K562 (cell line): ENCODE measurements at regions not wholly inside any gene's neighbourhood (a gene's known extent, or its start where the extent isn't known, plus 50 kb on each side); places are given as distances from the start of the nearest gene placed in this dataset.

Experiments
- ATAC-seq: fragments of 200-7000 bp; cut with Tn5 transposase; 3 replicates; pipeline ENCODE4 v1.9.1; 2020; ENCODE audit warnings: moderate library complexity
- BruUV-seq: library from RNA; stranded (reverse); fragments of 400-500 nt; replicated peaks from 2 replicates; lab custom pipeline; 2021; lab: Mats Ljungman, UMichigan
- CTCF ChIA-PET: fragments of 300-600 bp; formaldehyde crosslinking; extraction: SDS; loops from one replicate; lab custom pipeline; 2021; ENCODE audit warnings: low intra/inter-chr PET ratio; lab: Yijun Ruan, JAX
- POLR2A ChIA-PET: fragments of 300-600, 350-650 bp; sonication (Branson Sonifier 250); formaldehyde crosslinking; extraction: SDS; loops from one replicate; lab custom pipeline; 2021; ENCODE audit warnings: antibody characterized with exemption, inconsistent platforms; lab: Yijun Ruan, JAX
- DNase-seq, 4 experiments: peaks; one replicate each; pipeline versions ENCODE4 v3.0.0 to v3.0.0-alpha.2; 2011 to 2018; ENCODE audit warnings: low spot score in 3 of 4, mixed read lengths in 3 of 4; ENCODE audit errors: extremely low read depth in 1 of 4
- FAIRE-seq: peaks from 2 replicates; lab custom pipeline; 2011; peaks lifted over from hg19 to GRCh38; lab: Jason Lieb, UNC
- H2AFZ ChIP-seq: 2 replicates; pipeline ENCODE4 v1.6.0; 2011; ENCODE audit warnings: low read depth, low read length, control low read depth, inconsistent platforms
- H3K27ac ChIP-seq: fragments of 200-600 bp; 3 replicates; pipeline ENCODE4 v1.8.0; 2011; ENCODE audit warnings: low read depth, mild to moderate bottlenecking, control low read depth, inconsistent platforms, low read length, moderate library complexity, mixed read lengths; ENCODE audit errors: extremely low read depth
- H3K27me3 ChIP-seq, 2 experiments: fragments of 300-600 bp in 1 of 2; 2 replicates in 1 of 2; 3 replicates in 1 of 2; pipeline versions ENCODE4 v1.6.0 to v1.8.0; 2011; ENCODE audit warnings: inconsistent platforms in 2 of 2, low read length in 2 of 2, mild to moderate bottlenecking in 1 of 2, mixed read lengths in 1 of 2, moderate library complexity in 1 of 2; ENCODE audit not compliant: control insufficient read depth in 2 of 2, insufficient read depth in 2 of 2
- H3K36me3 ChIP-seq: fragments of 300-600 bp; 3 replicates; pipeline ENCODE4 v1.8.0; 2011; ENCODE audit warnings: mild to moderate bottlenecking, low read length, inconsistent platforms; ENCODE audit not compliant: control insufficient read depth, insufficient read depth
- H3K4me1 ChIP-seq, 2 experiments: fragments of 200-600 bp in 1 of 2; replicated peaks in 1 of 2; 2 replicates in 1 of 2; 3 replicates in 1 of 2; pipeline versions ENCODE4 v1.5.1 to v1.8.0; 2011; ENCODE audit warnings: inconsistent platforms in 2 of 2, low read length in 2 of 2, mild to moderate bottlenecking in 1 of 2, mixed read lengths in 1 of 2, moderate library complexity in 1 of 2; ENCODE audit not compliant: control insufficient read depth in 2 of 2, insufficient read depth in 2 of 2
- H3K4me2 ChIP-seq: 2 replicates; pipeline ENCODE4 v1.6.1; 2011; ENCODE audit warnings: low read length, control low read depth, inconsistent platforms, mixed read lengths; ENCODE audit not compliant: insufficient read depth
- H3K4me3 ChIP-seq: fragments of 200-600 bp; sonication (generic), shearing (Covaris generic); 2 replicates; pipeline ENCODE4 v1.5.1; 2016; ENCODE audit warnings: control low read depth, inconsistent platforms
- H3K79me2 ChIP-seq: fragments of 200-600 bp; 3 replicates; pipeline ENCODE4 v1.8.0; 2011; ENCODE audit warnings: low read length, inconsistent platforms; ENCODE audit not compliant: control insufficient read depth, insufficient read depth
- H3K9ac ChIP-seq, 2 experiments: 2 replicates each; pipeline versions ENCODE4 v1.6.0 to v1.6.1; 2011; ENCODE audit warnings: low read depth in 2 of 2, low read length in 2 of 2, control low read depth in 1 of 2, inconsistent platforms in 1 of 2, mild to moderate bottlenecking in 1 of 2, mixed read lengths in 1 of 2; ENCODE audit not compliant: insufficient read depth in 1 of 2
- H3K9me1 ChIP-seq: one replicate; pipeline ENCODE4 v1.6.0; 2011; ENCODE audit warnings: inconsistent platforms, mild to moderate bottlenecking, low read length, moderate library complexity; ENCODE audit not compliant: control insufficient read depth, insufficient read depth
- H3K9me3 ChIP-seq: replicated peaks from 2 replicates; pipeline ENCODE4 v1.5.1; 2011; ENCODE audit warnings: low read depth, low read length, inconsistent platforms; ENCODE audit not compliant: control insufficient read depth, insufficient read depth
- H4K20me1 ChIP-seq: replicated peaks from 2 replicates; pipeline ENCODE4 v1.6.1; 2011; ENCODE audit warnings: low read length, inconsistent platforms, mixed read lengths; ENCODE audit not compliant: control insufficient read depth, insufficient read depth
- ADNP ChIP-seq: fragments of 200-800 bp; sonication (Bioruptor generic); IDR thresholded peaks from 2 replicates; pipeline ENCODE4 v1.6.1; 2016; ENCODE audit warnings: missing genetic modification characterization, missing compliant biosample characterization
- BACH1 ChIP-seq: fragments of 200-800 bp; sonication (Bioruptor generic); IDR thresholded peaks from 2 replicates; pipeline ENCODE4 v1.6.1; 2016; ENCODE audit warnings: missing genetic modification characterization, missing compliant biosample characterization
- BMI1 ChIP-seq: fragments of 150-350 bp; IDR thresholded peaks from 2 replicates; pipeline ENCODE4 v1.6.1; 2014; ENCODE audit warnings: low read length
- CHD4 ChIP-seq: fragments of 200-600 bp; sonication (generic); IDR thresholded peaks from 3 replicates; pipeline ENCODE4 v1.6.1; 2012; ENCODE audit warnings: low read depth, mild to moderate bottlenecking, mixed read lengths, low read length, inconsistent platforms; ENCODE audit not compliant: insufficient read depth, insufficient replicate concordance, poor library complexity, severe bottlenecking
- HDAC2 ChIP-seq: fragments of 450-650 bp; IDR thresholded peaks from 2 replicates; pipeline ENCODE4 v1.6.1; 2016; ENCODE audit warnings: mild to moderate bottlenecking
- HDGF ChIP-seq: fragments of 450-650 bp; IDR thresholded peaks from 2 replicates; pipeline ENCODE4 v1.6.1; 2016
- MAFK ChIP-seq: IDR thresholded peaks from 2 replicates; pipeline ENCODE4 v1.6.1; 2011; ENCODE audit warnings: low read length, improper control_type of control experiment
- NONO ChIP-seq, 2 experiments: fragments of 200-400 bp in 1 of 2; fragments of 450-650 bp in 1 of 2; formaldehyde crosslinking in 1 of 2; IDR thresholded peaks; 2 replicates each; pipeline ENCODE4 v1.6.1; 2017; ENCODE audit warnings: low read depth in 2 of 2, mild to moderate bottlenecking in 2 of 2, moderate library complexity in 2 of 2, low read length in 1 of 2
- NR4A1 ChIP-seq, 2 experiments: fragments of 250-450 bp in 1 of 2; fragments of 450-650 bp in 1 of 2; sonication (Bioruptor Pico) in 1 of 2; IDR thresholded peaks; 2 replicates each; pipeline versions ENCODE4 v1.4.0 to v1.6.1; 2016 to 2020; ENCODE audit warnings: mild to moderate bottlenecking in 2 of 2, missing compliant biosample characterization in 1 of 2, missing genetic modification characterization in 1 of 2, moderate library complexity in 1 of 2
- SMAD1 ChIP-seq: fragments of 150-350 bp; IDR thresholded peaks from 2 replicates; pipeline ENCODE4 v1.6.1; 2014; ENCODE audit warnings: low read length, low read depth; ENCODE audit not compliant: partially characterized antibody
- ZNF263 ChIP-seq: sonication (generic); formaldehyde crosslinking; IDR thresholded peaks from 2 replicates; pipeline ENCODE4 v1.8.0; 2022; ENCODE audit warnings: mild to moderate bottlenecking, missing genetic modification reagents, borderline replicate concordance
- WGBS: fragments of 100-300 bp; shearing (Covaris generic); methylation state at CpG from one replicate; pipeline ENCODE4 v1.1.6; 2016; ENCODE audit warnings: low coverage, mixed read lengths; ENCODE audit not compliant: insufficient coverage; ENCODE audit errors: missing lambda C conversion rate; 5-methylcytosine and 5-hydroxymethylcytosine counted together
- in situ Hi-C: fragments of 300-500 bp; cut with MboI; formaldehyde crosslinking; loops from 4 replicates; pipeline ENCODE4 v1.15.0; 2018; ENCODE audit warnings: inconsistent platforms, mixed read lengths
- intact Hi-C: fragments of 100-400 bp; cut with micrococcal nuclease; formaldehyde crosslinking; loops from 2 replicates; pipeline ENCODE4 v1.14.2; 2022
- TF ChIP-seq, protein P1 (sequence below), 2 experiments: IDR thresholded peaks; 2 replicates each; pipeline ENCODE4 v1.6.1; 2011; ENCODE audit warnings: borderline replicate concordance in 1 of 2, control low read depth in 1 of 2, low read depth in 1 of 2, low read length in 1 of 2, mild to moderate bottlenecking in 1 of 2, mixed read lengths in 1 of 2, moderate library complexity in 1 of 2; ENCODE audit not compliant: insufficient read depth in 1 of 2, insufficient read length in 1 of 2, poor library complexity in 1 of 2, severe bottlenecking in 1 of 2; ENCODE audit errors: extremely low read depth in 1 of 2
- TF ChIP-seq, protein P2 (sequence below): fragments of 450-650 bp; conservative IDR thresholded peaks from 2 replicates; pipeline ENCODE4 v1.6.1; 2016; ENCODE audit warnings: missing genetic modification characterization, low read depth, mild to moderate bottlenecking, control low read depth, missing compliant biosample characterization
- TF ChIP-seq, protein P3 (sequence below), 2 experiments: fragments of 450-650 bp in 1 of 2; IDR thresholded peaks; 2 replicates each; pipeline ENCODE4 v1.6.1; 2011 to 2017; ENCODE audit warnings: low read depth in 2 of 2, antibody characterized with exemption in 1 of 2, borderline replicate concordance in 1 of 2, low read length in 1 of 2, mild to moderate bottlenecking in 1 of 2, mixed read lengths in 1 of 2; ENCODE audit not compliant: control insufficient read depth in 1 of 2
- TF ChIP-seq, protein P4 (sequence below): fragments of 250-450 bp; sonication (Bioruptor Pico); IDR thresholded peaks from 2 replicates; pipeline ENCODE4 v1.8.0; 2021; ENCODE audit warnings: mild to moderate bottlenecking, moderate library complexity

DNA sequence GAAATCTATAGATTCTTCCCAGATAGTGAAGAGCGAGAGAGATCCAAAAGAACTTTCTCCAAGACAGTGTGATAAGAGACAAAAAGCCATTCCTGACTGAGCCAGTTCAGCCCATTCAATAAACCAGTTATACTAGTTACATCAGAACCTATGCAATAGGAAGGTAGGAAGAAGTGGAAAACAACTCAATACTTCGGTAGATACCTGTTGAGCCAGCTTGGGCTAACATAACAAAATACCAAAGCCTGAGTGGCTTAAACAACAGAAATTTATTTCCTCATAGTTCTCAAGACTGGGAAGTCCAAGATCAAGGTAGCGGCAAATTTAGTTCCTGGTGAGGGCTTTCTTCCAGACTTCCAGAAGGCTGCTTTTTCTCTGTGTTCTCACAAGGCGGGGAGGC is 214.5 kb upstream of the GRAMD2B start:
- no peak overlapping the region for H3K4me3 ChIP-seq
- ATAC-seq (no peak), FAIRE-seq (no peak), DNase-seq (no peak)
- no peaks in the 10 kb centered on the region for H3K9me1 ChIP-seq
- in situ Hi-C loops (no loop called here), intact Hi-C loops (no loop called here)
- no peaks in the 10 kb centered on the region for H3K36me3 ChIP-seq
- no peak overlapping the region for H3K9ac ChIP-seq
- no peak overlapping the region for H2AFZ ChIP-seq
- CTCF ChIA-PET = no interaction called here
- no peaks in the 10 kb centered on the region for H3K27me3 ChIP-seq
- 0% methylated on average over 3 of the region's 4 CpGs for WGBS
- no peaks in the 10 kb centered on the region for H3K79me2 ChIP-seq
- BruUV-seq = no TSS peak
- no peaks in the 10 kb centered on the region for H3K4me1 ChIP-seq
- no peak overlapping the region for H3K4me2 ChIP-seq
- H3K9me3 ChIP-seq = 0 out of 2 replicates have a peak, but pooled peaks cover 3% of the 10 kb centered on the region
- no peaks in the 10 kb centered on the region for H4K20me1 ChIP-seq
- no peak overlapping the region for H3K27ac ChIP-seq
- POLR2A ChIA-PET = interaction anchor here (0.6 kb wide), 2 partner anchors 61 to 167 kb away, joined by 3 to 4 read pairs; no protein-coding TSS in a partner anchor
- TF ChIP-seq NONO (IDR thresholded peaks at IDR 0.05; ENCODE audit: low read depth in 2 of 2, low read length in 1 of 2) (no peak), BMI1 (no peak), ADNP (tag) (no peak), SMAD1 (no peak), NR4A1 (CRISPR knock-in tag; IDR thresholded peaks at IDR 0.05) (no peak), NR4A1 (tag; IDR thresholded peaks at IDR 0.05) (no peak), HDAC2 (no peak), CHD4 (no peak), MAFK (no peak), HDGF (no peak), BACH1 (tag) (no peak), ZNF263 (no peak)
- TF ChIP-seq, protein P1, sequence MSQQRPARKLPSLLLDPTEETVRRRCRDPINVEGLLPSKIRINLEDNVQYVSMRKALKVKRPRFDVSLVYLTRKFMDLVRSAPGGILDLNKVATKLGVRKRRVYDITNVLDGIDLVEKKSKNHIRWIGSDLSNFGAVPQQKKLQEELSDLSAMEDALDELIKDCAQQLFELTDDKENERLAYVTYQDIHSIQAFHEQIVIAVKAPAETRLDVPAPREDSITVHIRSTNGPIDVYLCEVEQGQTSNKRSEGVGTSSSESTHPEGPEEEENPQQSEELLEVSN (IDR thresholded peaks at IDR 0.05; ENCODE audit: borderline replicate concordance in 1 of 2, extremely low read depth in 1 of 2, insufficient read depth in 1 of 2, insufficient read length in 1 of 2, low read depth in 1 of 2, low read length in 1 of 2, poor library complexity in 1 of 2, severe bottlenecking in 1 of 2) = no peak
- TF ChIP-seq, protein P2, sequence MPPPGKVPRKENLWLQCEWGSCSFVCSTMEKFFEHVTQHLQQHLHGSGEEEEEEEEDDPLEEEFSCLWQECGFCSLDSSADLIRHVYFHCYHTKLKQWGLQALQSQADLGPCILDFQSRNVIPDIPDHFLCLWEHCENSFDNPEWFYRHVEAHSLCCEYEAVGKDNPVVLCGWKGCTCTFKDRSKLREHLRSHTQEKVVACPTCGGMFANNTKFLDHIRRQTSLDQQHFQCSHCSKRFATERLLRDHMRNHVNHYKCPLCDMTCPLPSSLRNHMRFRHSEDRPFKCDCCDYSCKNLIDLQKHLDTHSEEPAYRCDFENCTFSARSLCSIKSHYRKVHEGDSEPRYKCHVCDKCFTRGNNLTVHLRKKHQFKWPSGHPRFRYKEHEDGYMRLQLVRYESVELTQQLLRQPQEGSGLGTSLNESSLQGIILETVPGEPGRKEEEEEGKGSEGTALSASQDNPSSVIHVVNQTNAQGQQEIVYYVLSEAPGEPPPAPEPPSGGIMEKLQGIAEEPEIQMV (tag) = no peak
- TF ChIP-seq, protein P3, sequence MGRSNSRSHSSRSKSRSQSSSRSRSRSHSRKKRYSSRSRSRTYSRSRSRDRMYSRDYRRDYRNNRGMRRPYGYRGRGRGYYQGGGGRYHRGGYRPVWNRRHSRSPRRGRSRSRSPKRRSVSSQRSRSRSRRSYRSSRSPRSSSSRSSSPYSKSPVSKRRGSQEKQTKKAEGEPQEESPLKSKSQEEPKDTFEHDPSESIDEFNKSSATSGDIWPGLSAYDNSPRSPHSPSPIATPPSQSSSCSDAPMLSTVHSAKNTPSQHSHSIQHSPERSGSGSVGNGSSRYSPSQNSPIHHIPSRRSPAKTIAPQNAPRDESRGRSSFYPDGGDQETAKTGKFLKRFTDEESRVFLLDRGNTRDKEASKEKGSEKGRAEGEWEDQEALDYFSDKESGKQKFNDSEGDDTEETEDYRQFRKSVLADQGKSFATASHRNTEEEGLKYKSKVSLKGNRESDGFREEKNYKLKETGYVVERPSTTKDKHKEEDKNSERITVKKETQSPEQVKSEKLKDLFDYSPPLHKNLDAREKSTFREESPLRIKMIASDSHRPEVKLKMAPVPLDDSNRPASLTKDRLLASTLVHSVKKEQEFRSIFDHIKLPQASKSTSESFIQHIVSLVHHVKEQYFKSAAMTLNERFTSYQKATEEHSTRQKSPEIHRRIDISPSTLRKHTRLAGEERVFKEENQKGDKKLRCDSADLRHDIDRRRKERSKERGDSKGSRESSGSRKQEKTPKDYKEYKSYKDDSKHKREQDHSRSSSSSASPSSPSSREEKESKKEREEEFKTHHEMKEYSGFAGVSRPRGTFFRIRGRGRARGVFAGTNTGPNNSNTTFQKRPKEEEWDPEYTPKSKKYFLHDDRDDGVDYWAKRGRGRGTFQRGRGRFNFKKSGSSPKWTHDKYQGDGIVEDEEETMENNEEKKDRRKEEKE (IDR thresholded peaks at IDR 0.05; ENCODE audit: borderline replicate concordance in 1 of 2, control insufficient read depth in 1 of 2, low read depth in 2 of 2, low read length in 1 of 2) = no peak
- TF ChIP-seq, protein P4, sequence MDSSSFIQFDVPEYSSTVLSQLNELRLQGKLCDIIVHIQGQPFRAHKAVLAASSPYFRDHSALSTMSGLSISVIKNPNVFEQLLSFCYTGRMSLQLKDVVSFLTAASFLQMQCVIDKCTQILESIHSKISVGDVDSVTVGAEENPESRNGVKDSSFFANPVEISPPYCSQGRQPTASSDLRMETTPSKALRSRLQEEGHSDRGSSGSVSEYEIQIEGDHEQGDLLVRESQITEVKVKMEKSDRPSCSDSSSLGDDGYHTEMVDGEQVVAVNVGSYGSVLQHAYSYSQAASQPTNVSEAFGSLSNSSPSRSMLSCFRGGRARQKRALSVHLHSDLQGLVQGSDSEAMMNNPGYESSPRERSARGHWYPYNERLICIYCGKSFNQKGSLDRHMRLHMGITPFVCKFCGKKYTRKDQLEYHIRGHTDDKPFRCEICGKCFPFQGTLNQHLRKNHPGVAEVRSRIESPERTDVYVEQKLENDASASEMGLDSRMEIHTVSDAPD (CRISPR knock-in tag) = no peak
